ENCODE measurements at regions not wholly inside any gene's neighbourhood (a gene's known extent, or its start where the extent isn't known, plus 50 kb on each side); places are given as distances from the start of the nearest gene placed in this dataset.

DNA sequence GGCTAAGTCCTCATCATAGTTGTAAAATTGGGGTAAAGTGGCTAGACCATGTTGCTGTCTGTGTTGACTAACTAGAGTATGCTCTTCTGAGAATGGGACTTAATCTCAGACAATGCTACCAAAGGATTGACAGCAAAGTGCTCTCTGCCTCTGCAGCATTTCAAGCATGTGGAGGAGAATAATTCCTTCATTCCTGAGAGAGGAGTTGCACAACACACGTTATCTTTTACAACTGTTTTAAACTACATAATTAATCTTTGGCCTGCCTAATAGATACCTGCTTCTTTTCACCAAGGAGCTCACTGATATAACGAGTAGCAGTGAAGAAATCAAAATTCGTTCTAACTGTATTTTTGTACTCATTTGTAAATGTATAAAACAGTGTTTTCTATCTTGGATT is 2172.2 kb downstream of the PCDH9 start:
- DNase-seq (ENCODE audit: low spot score), result no peak
- H3K9me3 ChIP-seq, result no peaks in the 10 kb centered on the region
- H3K27ac ChIP-seq, result no peak overlapping the region
- WGBS, result 48% methylated on average over 3 of the region's 3 CpGs
- no peaks in the 10 kb centered on the region for H3K36me3 ChIP-seq
- no peak for TF ChIP-seq POLR2A (IDR thresholded peaks at IDR 0.05)
- TF ChIP-seq POLR2AphosphoS5 (IDR thresholded peaks at IDR 0.05), result no peak
- TF ChIP-seq, protein P1, sequence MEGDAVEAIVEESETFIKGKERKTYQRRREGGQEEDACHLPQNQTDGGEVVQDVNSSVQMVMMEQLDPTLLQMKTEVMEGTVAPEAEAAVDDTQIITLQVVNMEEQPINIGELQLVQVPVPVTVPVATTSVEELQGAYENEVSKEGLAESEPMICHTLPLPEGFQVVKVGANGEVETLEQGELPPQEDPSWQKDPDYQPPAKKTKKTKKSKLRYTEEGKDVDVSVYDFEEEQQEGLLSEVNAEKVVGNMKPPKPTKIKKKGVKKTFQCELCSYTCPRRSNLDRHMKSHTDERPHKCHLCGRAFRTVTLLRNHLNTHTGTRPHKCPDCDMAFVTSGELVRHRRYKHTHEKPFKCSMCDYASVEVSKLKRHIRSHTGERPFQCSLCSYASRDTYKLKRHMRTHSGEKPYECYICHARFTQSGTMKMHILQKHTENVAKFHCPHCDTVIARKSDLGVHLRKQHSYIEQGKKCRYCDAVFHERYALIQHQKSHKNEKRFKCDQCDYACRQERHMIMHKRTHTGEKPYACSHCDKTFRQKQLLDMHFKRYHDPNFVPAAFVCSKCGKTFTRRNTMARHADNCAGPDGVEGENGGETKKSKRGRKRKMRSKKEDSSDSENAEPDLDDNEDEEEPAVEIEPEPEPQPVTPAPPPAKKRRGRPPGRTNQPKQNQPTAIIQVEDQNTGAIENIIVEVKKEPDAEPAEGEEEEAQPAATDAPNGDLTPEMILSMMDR (IDR thresholded peaks at IDR 0.05), result no peak
- intact Hi-C loops (cut with DNase I), result no loop called here
- H3K27me3 ChIP-seq (replicated peaks; ENCODE audit: insufficient read depth), result no peaks in the 10 kb centered on the region
- H3K4me3 ChIP-seq, result no peak overlapping the region
- no peaks in the 10 kb centered on the region for H3K4me1 ChIP-seq (replicated peaks)

DNA sequence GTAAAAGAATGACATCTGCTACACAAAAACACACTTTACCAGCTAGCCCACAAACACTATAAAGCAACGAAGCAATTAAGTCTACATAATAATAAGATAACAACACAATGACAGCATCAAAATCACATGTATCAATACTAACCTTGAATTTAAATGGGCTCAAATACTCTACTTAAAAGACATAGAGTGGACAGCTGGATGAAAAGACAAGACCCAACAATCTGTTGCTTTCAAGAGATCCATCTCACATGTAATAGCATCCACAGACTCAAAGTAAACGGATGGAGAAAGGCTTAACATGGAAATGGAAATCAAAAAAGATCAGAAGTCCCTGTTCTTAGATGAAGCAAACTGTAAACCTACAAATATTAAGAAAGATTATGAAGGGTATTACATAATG is 2175.9 kb downstream of the PCDH9 start:
- Histone ChIP-seq H3K27me3 (replicated peaks; ENCODE audit: insufficient read depth) (no peaks in the 10 kb centered on the region), H3K36me3 (no peaks in the 10 kb centered on the region), H3K9me3 (no peaks in the 10 kb centered on the region), H3K4me1 (replicated peaks) (no peaks in the 10 kb centered on the region), H3K4me3 (no peak overlapping the region), H3K27ac (no peak overlapping the region)
- TF ChIP-seq POLR2A (IDR thresholded peaks at IDR 0.05) (no peak), POLR2AphosphoS5 (IDR thresholded peaks at IDR 0.05) (no peak)
- TF ChIP-seq, protein P1 (IDR thresholded peaks at IDR 0.05), result no peak
- WGBS, result 71% methylated on average over 2 of the region's 2 CpGs
- intact Hi-C loops (cut with DNase I), result no loop called here
- DNase-seq (ENCODE audit: low spot score), result no peak

DNA sequence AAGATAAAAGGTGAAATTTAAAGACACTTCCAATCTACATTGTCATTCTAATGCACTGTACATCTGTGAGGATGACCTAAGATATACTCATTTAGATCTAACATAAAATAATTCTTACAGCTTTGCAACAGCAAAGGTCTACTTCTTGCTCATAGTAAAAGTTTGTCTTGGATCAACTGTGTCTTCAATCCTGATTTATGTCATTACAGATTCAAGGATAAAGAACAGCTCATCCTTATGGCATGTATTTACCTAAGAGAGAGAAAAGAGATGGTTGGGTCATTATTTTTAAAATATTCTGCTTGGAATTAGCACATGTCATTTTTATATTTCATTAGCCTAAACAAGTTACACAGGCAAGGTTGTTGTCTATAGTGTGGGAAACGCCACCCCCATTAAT is 2193.1 kb downstream of the PCDH9 start:
- WGBS, result 100% methylated on average over 1 of the region's 1 CpG
- no peaks in the 10 kb centered on the region for H3K27me3 ChIP-seq (replicated peaks; ENCODE audit: insufficient read depth)
- no peaks in the 10 kb centered on the region for H3K36me3 ChIP-seq
- intact Hi-C loops (cut with DNase I), result no loop called here
- no peak for TF ChIP-seq POLR2A (IDR thresholded peaks at IDR 0.05)
- no peak for TF ChIP-seq POLR2AphosphoS5 (IDR thresholded peaks at IDR 0.05)
- TF ChIP-seq, protein P1 (IDR thresholded peaks at IDR 0.05), result no peak
- H3K4me1 ChIP-seq (replicated peaks), result no peaks in the 10 kb centered on the region
- H3K27ac ChIP-seq, result no peak overlapping the region
- H3K9me3 ChIP-seq, result no peaks in the 10 kb centered on the region
- no peak for DNase-seq (ENCODE audit: low spot score)
- H3K4me3 ChIP-seq, result no peak overlapping the region

DNA sequence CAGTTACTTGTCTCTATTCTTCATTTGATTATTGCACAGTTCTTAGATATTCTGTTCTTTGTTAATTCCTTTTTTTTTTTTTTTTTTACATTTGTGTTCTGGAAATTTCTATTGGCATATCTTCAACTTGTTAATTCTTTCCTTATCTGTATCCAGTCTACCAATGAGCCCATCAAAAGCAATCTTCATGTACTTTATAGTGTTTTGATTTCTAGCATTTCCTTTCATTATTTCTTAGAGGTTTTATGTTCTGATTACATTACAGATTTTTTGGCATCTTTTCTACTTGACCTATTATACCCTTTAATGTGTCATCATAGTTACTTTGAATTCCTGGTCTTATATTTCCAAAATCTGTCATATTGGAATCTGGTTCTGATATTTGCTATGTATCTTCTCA is 2194.8 kb downstream of the PCDH9 start:
- intact Hi-C loops (cut with DNase I), result no loop called here
- Histone ChIP-seq H3K27ac (no peak overlapping the region), H3K27me3 (replicated peaks; ENCODE audit: insufficient read depth) (no peaks in the 10 kb centered on the region), H3K4me3 (no peak overlapping the region), H3K9me3 (no peaks in the 10 kb centered on the region), H3K4me1 (replicated peaks) (no peaks in the 10 kb centered on the region), H3K36me3 (no peaks in the 10 kb centered on the region)
- no peak for DNase-seq (ENCODE audit: low spot score)
- TF ChIP-seq, protein P1 (IDR thresholded peaks at IDR 0.05), result no peak
- TF ChIP-seq POLR2A (IDR thresholded peaks at IDR 0.05) (no peak), POLR2AphosphoS5 (IDR thresholded peaks at IDR 0.05) (no peak)

DNA sequence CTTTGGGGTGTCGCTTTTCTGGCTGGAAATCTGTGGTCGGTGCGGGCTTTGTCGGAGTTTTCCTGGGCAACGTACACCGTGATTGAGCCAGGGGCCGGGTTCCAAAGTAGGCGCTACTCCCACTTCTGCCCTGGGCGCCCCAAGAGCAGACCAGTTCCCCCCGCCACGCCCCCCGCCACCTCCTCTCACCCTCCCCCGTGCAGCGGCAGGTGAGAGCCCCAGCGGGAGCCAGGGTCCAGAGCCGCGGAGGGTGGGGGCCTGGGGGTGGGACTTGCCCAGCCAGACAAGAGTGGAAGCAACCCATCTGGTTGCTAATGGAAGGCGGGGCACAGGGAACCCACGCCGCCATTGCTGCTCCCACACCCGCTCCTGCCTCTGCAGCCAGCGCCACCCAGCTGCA is 2195.9 kb downstream of the PCDH9 start:
- no peaks in the 10 kb centered on the region for H3K36me3 ChIP-seq
- TF ChIP-seq POLR2A (IDR thresholded peaks at IDR 0.05) (no peak), POLR2AphosphoS5 (IDR thresholded peaks at IDR 0.05) (no peak)
- TF ChIP-seq, protein P1 (IDR thresholded peaks at IDR 0.05), result no peak
- no peak overlapping the region for H3K27ac ChIP-seq
- WGBS, result 96% methylated on average over 22 of the region's 22 CpGs
- intact Hi-C loops (cut with DNase I), result no loop called here
- no peak for DNase-seq (ENCODE audit: low spot score)
- no peaks in the 10 kb centered on the region for H3K27me3 ChIP-seq (replicated peaks; ENCODE audit: insufficient read depth)
- H3K4me3 ChIP-seq, result no peak overlapping the region
- H3K4me1 ChIP-seq (replicated peaks), result no peaks in the 10 kb centered on the region
- no peaks in the 10 kb centered on the region for H3K9me3 ChIP-seq

Data from prostate gland (tissue), 2 donors.